ENCODE measurements at regions not wholly inside any gene's neighbourhood (a gene's known extent, or its start where the extent isn't known, plus 50 kb on each side); places are given as distances from the start of the nearest gene placed in this dataset.

GRCh38 chr5:173826428-173827350 lies 61.5 kb upstream of the CPEB4 start:
- in situ Hi-C loops (cut with HindIII; ENCODE audit: extremely low pct_ligation_motif_present, low pct_unique_long_range_greater_than_20kb) (no loop called here), intact Hi-C loops (cut with micrococcal nuclease; ENCODE audit: unreplicated experiment) (loop anchor here (10.0 kb wide), 1 partner anchor 142 kb away; no protein-coding TSS in a partner anchor)
- DNase-seq (ENCODE audit: low spot score) (peak; percentile 82), FAIRE-seq (peak; percentile 87), ATAC-seq (peak; percentile 37)
- H3K4me1 ChIP-seq (ENCODE audit: insufficient read depth, low read length) = peaks cover 87% of the 10 kb centered on the region
- ChIA-PET POLR2A (interaction anchor here (0.9 to 5.1 kb wide), 25 partner anchors 9 to 499 kb away, joined by 3 to 45 read pairs (median 6); partner anchors contain the start of genes BOD1, CPEB4 and STC2), CTCF (ENCODE audit: low intra/inter-chr PET ratio, low total read pairs) (no interaction called here)
- H2AFZ ChIP-seq (ENCODE audit: low read length) = no peak overlapping the region
- H3K4me3 ChIP-seq (replicated peaks in 1 of 3; ENCODE audit: insufficient read depth in 1 of 3, low read depth in 2 of 3, low read length in 3 of 3) = peak overlapping the region in 2 of 3 experiments; percentile 33 to 56; a peak in 4 of 6 replicates
- peak overlapping the region; percentile 9; the same call in 1 of the 2 replicates for H3K9ac ChIP-seq (ENCODE audit: insufficient read depth, low read depth, low read length)
- H4K20me1 ChIP-seq (ENCODE audit: insufficient read depth, low read length) = no peaks in the 10 kb centered on the region
- WGBS (ENCODE audit: low lambda C conversion rate) = 6% methylated on average over 5 of the region's 5 CpGs
- H3K79me2 ChIP-seq (ENCODE audit: insufficient read depth, low read length) = no peaks in the 10 kb centered on the region
- no peaks in the 10 kb centered on the region for H3K36me3 ChIP-seq (replicated peaks in 1 of 2; ENCODE audit: control insufficient read depth in 1 of 2, insufficient read depth in 2 of 2, low read length in 2 of 2)
- H3K27ac ChIP-seq (ENCODE audit: extremely low read length, insufficient read depth, low read length) = peak overlapping the region; percentile 69
- H3K27me3 ChIP-seq (ENCODE audit: control insufficient read depth in 1 of 2, insufficient read depth in 2 of 2, low read length in 2 of 2) = no peaks in the 10 kb centered on the region
- H3K4me2 ChIP-seq (ENCODE audit: low read depth, low read length) = peak overlapping the region; percentile 77
- BruUV-seq (replicated peaks) = no TSS peak
- no peaks in the 10 kb centered on the region for H3K9me3 ChIP-seq (ENCODE audit: low read length)
- TF ChIP-seq TAF15 (IDR thresholded peaks at IDR 0.05; ENCODE audit: low read depth, low read length, poor library complexity, severe bottlenecking) = no peak
- TF ChIP-seq E2F1 (CRISPR knock-in tag; IDR thresholded peaks at IDR 0.05) = no peak
- TF ChIP-seq NR2F1 (CRISPR knock-in tag; IDR thresholded peaks at IDR 0.05) = 0 out of 4 replicates have a peak, but pooled peaks of 1 of the 2 experiments have one; percentile 7
- TF ChIP-seq ZNF512B (CRISPR knock-in tag; IDR thresholded peaks at IDR 0.05; ENCODE audit: borderline replicate concordance) = no peak
- no peak for TF ChIP-seq ZNF326 (CRISPR knock-in tag; IDR thresholded peaks at IDR 0.05; ENCODE audit: borderline replicate concordance)
- no peak for TF ChIP-seq ZNF34 (CRISPR knock-in tag; IDR thresholded peaks at IDR 0.05; ENCODE audit: borderline replicate concordance)
- TF ChIP-seq ZNF616 (CRISPR knock-in tag; IDR thresholded peaks at IDR 0.05; ENCODE audit: low read depth) = no peak
- TF ChIP-seq ARID2 (CRISPR knock-in tag; IDR thresholded peaks at IDR 0.05; ENCODE audit: borderline replicate concordance) = no peak
- no peak for TF ChIP-seq ZSCAN22 (CRISPR knock-in tag; IDR thresholded peaks at IDR 0.05)
- peak; percentile 56; the same call in 1 of the 2 replicates for TF ChIP-seq ESRRA (CRISPR knock-in tag; IDR thresholded peaks at IDR 0.05; ENCODE audit: low read depth)
- TF ChIP-seq ZNF263 (CRISPR knock-in tag; IDR thresholded peaks at IDR 0.05) = no peak
- TF ChIP-seq ZFYVE20 (CRISPR knock-in tag; IDR thresholded peaks at IDR 0.05; ENCODE audit: borderline replicate concordance, low read depth) = no peak
- no peak for TF ChIP-seq YEATS4 (CRISPR knock-in tag; IDR thresholded peaks at IDR 0.05; ENCODE audit: borderline replicate concordance)
- no peak for TF ChIP-seq SRSF9 (IDR thresholded peaks at IDR 0.05; ENCODE audit: borderline replicate concordance, insufficient read depth, low read depth, low read length, poor library complexity, severe bottlenecking)
- no peak for TF ChIP-seq PRPF4 (IDR thresholded peaks at IDR 0.05; ENCODE audit: low read depth, low read length, poor library complexity, severe bottlenecking)
- TF ChIP-seq ZNF816 (CRISPR knock-in tag; IDR thresholded peaks at IDR 0.05; ENCODE audit: borderline replicate concordance) = no peak
- TF ChIP-seq BRF2 (CRISPR knock-in tag; IDR thresholded peaks at IDR 0.05) = 0 out of 2 replicates have a peak, but pooled peaks have one; percentile 31

Data from HepG2 (cell line).